ENCODE measurements at regions not wholly inside any gene's neighbourhood (a gene's known extent, or its start where the extent isn't known, plus 50 kb on each side); places are given as distances from the start of the nearest gene placed in this dataset.
"Not testable (repeated sequence)": the region's sequence is repeated elsewhere in the genome, so short reads cannot be mapped to it uniquely, and the experiment has no call there.

DNA sequence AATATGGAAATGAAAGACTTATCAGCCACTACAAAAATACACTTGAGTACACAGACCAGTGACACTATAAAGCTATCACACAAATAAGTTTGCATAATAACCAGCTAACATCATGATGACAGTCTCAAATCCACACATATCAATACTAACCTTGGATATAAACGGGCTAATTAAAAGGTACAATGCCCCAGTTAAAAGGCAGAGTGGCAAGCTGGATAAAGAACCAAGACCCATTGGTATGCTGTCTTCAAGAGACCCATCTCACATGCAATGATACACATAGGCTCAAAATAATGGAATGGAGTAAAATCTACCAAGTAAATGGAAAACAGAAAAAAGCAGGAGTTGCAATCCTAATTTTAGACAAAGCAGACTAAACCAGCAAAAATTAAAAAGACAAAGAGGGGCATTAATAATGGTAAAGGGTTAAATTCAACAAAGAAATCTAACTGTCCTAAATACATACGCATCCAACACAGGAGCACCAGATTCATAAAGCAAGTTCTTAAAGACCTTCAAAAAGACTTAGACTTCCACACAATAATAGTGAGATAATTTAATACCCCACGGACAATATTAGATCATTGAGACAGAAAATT is 163.3 kb downstream of the CD24 start:
- no peak for DNase-seq (ENCODE audit: low spot score)
- Histone ChIP-seq H3K9ac (ENCODE audit: low read depth, low read length, poor library complexity) (no peak overlapping the region), H2BK15ac (ENCODE audit: low read length) (no peak overlapping the region), H3K27me3 (ENCODE audit: control insufficient read depth in 3 of 3, insufficient read depth in 3 of 3, low read depth in 1 of 3, low read length in 3 of 3) (no peaks in the 10 kb centered on the region), H3K27ac (replicated peaks; ENCODE audit: low read length) (no peak overlapping the region), H3K23ac (ENCODE audit: low read depth, low read length, poor library complexity) (no peak overlapping the region), H4K8ac (ENCODE audit: low read depth, low read length) (no peak overlapping the region), H2BK12ac (ENCODE audit: low read length) (no peak overlapping the region), H3K4me2 (ENCODE audit: insufficient read depth, low read length, poor library complexity, severe bottlenecking) (no peak overlapping the region), H3K18ac (ENCODE audit: low read length) (no peak overlapping the region), H3K4me3 (ENCODE audit: low read length in 2 of 2) (no peak overlapping the region), H3K4me1 (ENCODE audit: control insufficient read depth in 2 of 2, insufficient read depth in 1 of 2, low read depth in 1 of 2, low read length in 2 of 2) (no peaks in the 10 kb centered on the region), H4K91ac (ENCODE audit: low read depth, low read length, poor library complexity) (no peak overlapping the region), H3K36me3 (replicated peaks in 1 of 2; ENCODE audit: control insufficient read depth in 2 of 2, insufficient read depth in 2 of 2, low read length in 2 of 2) (peaks cover 0 to 1% of the 10 kb centered on the region in 2 donors), H3K4ac (ENCODE audit: low read length) (no peak overlapping the region), H3K14ac (ENCODE audit: low read length) (no peak overlapping the region), H2AK5ac (ENCODE audit: low read depth, low read length) (no peak overlapping the region), H2BK5ac (ENCODE audit: low read length) (no peak overlapping the region), H2BK120ac (ENCODE audit: low read depth, low read length) (no peak overlapping the region), H2AFZ (ENCODE audit: low read length) (no peak overlapping the region), H3K9me3 (replicated peaks in 1 of 2; ENCODE audit: control insufficient read depth in 2 of 2, insufficient read depth in 1 of 2, low read depth in 1 of 2, low read length in 2 of 2) (peaks cover 4 to 6% of the 10 kb centered on the region in 2 donors), H3K79me1 (ENCODE audit: low read depth, low read length) (no peaks in the 10 kb centered on the region)
- WGBS, 2 donors (ENCODE audit: extremely low coverage in 2 of 2, insufficient read length in 2 of 2, insufficient replicate concordance in 1 of 2) = no CpG with 5 or more reads among the region's 3 CpGs

DNA sequence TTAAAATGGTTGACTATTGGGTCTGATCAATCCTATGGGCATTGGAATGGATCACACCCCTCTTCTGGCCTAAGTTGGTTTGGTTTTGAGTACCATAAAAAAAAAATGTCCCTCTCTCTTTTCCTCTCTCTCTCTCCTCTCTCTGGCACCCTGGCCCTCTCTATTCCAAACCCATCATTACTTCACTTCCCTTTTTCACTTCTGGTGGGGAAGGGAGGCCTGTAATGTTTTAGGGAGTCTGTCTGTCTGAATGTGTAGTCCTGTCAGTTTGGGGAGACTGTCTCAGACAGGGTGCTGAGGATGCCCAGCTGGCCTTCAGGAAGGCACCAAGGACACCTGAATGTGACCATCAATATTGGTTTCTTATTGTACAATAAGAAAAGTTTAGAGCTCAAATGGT is 165.8 kb downstream of the CD24 start:
- no peak overlapping the region for H3K23ac ChIP-seq (ENCODE audit: low read depth, low read length, poor library complexity)
- no peaks in the 10 kb centered on the region for H3K27me3 ChIP-seq (ENCODE audit: control insufficient read depth in 3 of 3, insufficient read depth in 3 of 3, low read depth in 1 of 3, low read length in 3 of 3)
- no peak overlapping the region for H2BK120ac ChIP-seq (ENCODE audit: low read depth, low read length)
- no peaks in the 10 kb centered on the region for H3K79me1 ChIP-seq (ENCODE audit: low read depth, low read length)
- no peak overlapping the region for H2AK5ac ChIP-seq (ENCODE audit: low read depth, low read length)
- no peak for DNase-seq (ENCODE audit: low spot score)
- no peak overlapping the region for H4K8ac ChIP-seq (ENCODE audit: low read depth, low read length)
- H3K36me3 ChIP-seq (replicated peaks in 1 of 2; ENCODE audit: control insufficient read depth in 2 of 2, insufficient read depth in 2 of 2, low read length in 2 of 2) = peaks cover 0 to 1% of the 10 kb centered on the region in 2 donors
- no peak overlapping the region for H3K14ac ChIP-seq (ENCODE audit: low read length)
- H4K91ac ChIP-seq (ENCODE audit: low read depth, low read length, poor library complexity) = no peak overlapping the region
- no peak overlapping the region for H3K4ac ChIP-seq (ENCODE audit: low read length)
- H2AFZ ChIP-seq (ENCODE audit: low read length) = no peak overlapping the region
- H3K9ac ChIP-seq (ENCODE audit: low read depth, low read length, poor library complexity) = no peak overlapping the region
- no peak overlapping the region for H3K4me3 ChIP-seq (ENCODE audit: low read length in 2 of 2)
- H3K9me3 ChIP-seq (replicated peaks in 1 of 2; ENCODE audit: control insufficient read depth in 2 of 2, insufficient read depth in 1 of 2, low read depth in 1 of 2, low read length in 2 of 2) = peaks cover 4 to 6% of the 10 kb centered on the region in 2 donors
- peaks cover 2 to 8% of the 10 kb centered on the region in 2 donors for H3K4me1 ChIP-seq (ENCODE audit: control insufficient read depth in 2 of 2, insufficient read depth in 1 of 2, low read depth in 1 of 2, low read length in 2 of 2)
- H2BK5ac ChIP-seq (ENCODE audit: low read length) = no peak overlapping the region
- H3K18ac ChIP-seq (ENCODE audit: low read length) = no peak overlapping the region
- H2BK15ac ChIP-seq (ENCODE audit: low read length) = no peak overlapping the region
- H2BK12ac ChIP-seq (ENCODE audit: low read length) = no peak overlapping the region
- H3K4me2 ChIP-seq (ENCODE audit: insufficient read depth, low read length, poor library complexity, severe bottlenecking) = no peak overlapping the region
- no peak overlapping the region for H3K27ac ChIP-seq (replicated peaks; ENCODE audit: low read length)

DNA sequence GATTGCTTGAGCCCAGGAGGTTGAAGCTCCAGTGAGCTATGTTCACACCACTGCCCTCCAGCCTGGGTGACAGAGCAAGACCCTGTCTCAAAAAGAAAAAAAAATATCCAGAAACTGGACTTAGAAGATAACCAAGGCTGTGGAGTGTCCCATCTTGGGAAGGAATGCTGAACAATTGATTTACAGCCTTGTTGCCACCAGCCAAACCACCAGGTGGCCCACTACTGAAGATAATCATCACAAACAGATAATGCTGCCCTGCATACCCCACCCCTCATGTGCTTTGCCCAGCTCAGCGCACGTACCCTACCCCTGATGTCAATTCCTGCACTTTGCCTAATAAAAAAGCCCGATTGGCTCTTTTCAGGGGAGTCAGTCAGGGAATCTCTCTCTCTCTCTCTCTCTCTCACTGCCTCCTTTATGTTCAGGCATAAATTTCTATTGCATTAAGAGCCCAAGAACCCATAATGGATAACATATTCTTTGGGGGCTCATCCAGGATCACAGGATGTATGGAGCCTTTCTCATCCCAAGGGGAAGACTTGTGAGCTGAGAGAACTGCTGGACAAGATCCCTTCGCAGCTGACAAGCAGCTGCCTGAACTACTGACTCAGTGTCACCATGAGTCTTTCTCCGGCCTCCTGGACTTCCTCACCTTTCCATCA is 166.4 kb downstream of the CD24 start:
- H4K91ac ChIP-seq (ENCODE audit: low read depth, low read length, poor library complexity) = no peak overlapping the region
- H3K4me3 ChIP-seq (ENCODE audit: low read length in 2 of 2) = no peak overlapping the region
- no peak overlapping the region for H3K9ac ChIP-seq (ENCODE audit: low read depth, low read length, poor library complexity)
- H3K36me3 ChIP-seq (replicated peaks in 1 of 2; ENCODE audit: control insufficient read depth in 2 of 2, insufficient read depth in 2 of 2, low read length in 2 of 2) = peaks cover 0 to 1% of the 10 kb centered on the region in 2 donors
- WGBS, 2 donors (ENCODE audit: extremely low coverage in 2 of 2, insufficient read length in 2 of 2, insufficient replicate concordance in 1 of 2) = no CpG with 5 or more reads among the region's 5 CpGs
- peaks cover 3 to 9% of the 10 kb centered on the region in 2 donors for H3K4me1 ChIP-seq (ENCODE audit: control insufficient read depth in 2 of 2, insufficient read depth in 1 of 2, low read depth in 1 of 2, low read length in 2 of 2)
- DNase-seq (ENCODE audit: low spot score) = no peak
- H3K14ac ChIP-seq (ENCODE audit: low read length) = no peak overlapping the region
- no peaks in the 10 kb centered on the region for H3K79me1 ChIP-seq (ENCODE audit: low read depth, low read length)
- no peak overlapping the region for H2AFZ ChIP-seq (ENCODE audit: low read length)
- no peak overlapping the region for H2BK15ac ChIP-seq (ENCODE audit: low read length)
- H2BK120ac ChIP-seq (ENCODE audit: low read depth, low read length) = no peak overlapping the region
- H3K27me3 ChIP-seq (ENCODE audit: control insufficient read depth in 3 of 3, insufficient read depth in 3 of 3, low read depth in 1 of 3, low read length in 3 of 3) = no peaks in the 10 kb centered on the region
- H3K27ac ChIP-seq (replicated peaks; ENCODE audit: low read length) = no peak overlapping the region
- peaks cover 4 to 6% of the 10 kb centered on the region in 2 donors for H3K9me3 ChIP-seq (replicated peaks in 1 of 2; ENCODE audit: control insufficient read depth in 2 of 2, insufficient read depth in 1 of 2, low read depth in 1 of 2, low read length in 2 of 2)
- H2AK5ac ChIP-seq (ENCODE audit: low read depth, low read length) = no peak overlapping the region
- no peak overlapping the region for H3K4me2 ChIP-seq (ENCODE audit: insufficient read depth, low read length, poor library complexity, severe bottlenecking)
- no peak overlapping the region for H2BK5ac ChIP-seq (ENCODE audit: low read length)
- no peak overlapping the region for H3K23ac ChIP-seq (ENCODE audit: low read depth, low read length, poor library complexity)
- H3K4ac ChIP-seq (ENCODE audit: low read length) = no peak overlapping the region
- no peak overlapping the region for H3K18ac ChIP-seq (ENCODE audit: low read length)
- no peak overlapping the region for H4K8ac ChIP-seq (ENCODE audit: low read depth, low read length)
- no peak overlapping the region for H2BK12ac ChIP-seq (ENCODE audit: low read length)

DNA sequence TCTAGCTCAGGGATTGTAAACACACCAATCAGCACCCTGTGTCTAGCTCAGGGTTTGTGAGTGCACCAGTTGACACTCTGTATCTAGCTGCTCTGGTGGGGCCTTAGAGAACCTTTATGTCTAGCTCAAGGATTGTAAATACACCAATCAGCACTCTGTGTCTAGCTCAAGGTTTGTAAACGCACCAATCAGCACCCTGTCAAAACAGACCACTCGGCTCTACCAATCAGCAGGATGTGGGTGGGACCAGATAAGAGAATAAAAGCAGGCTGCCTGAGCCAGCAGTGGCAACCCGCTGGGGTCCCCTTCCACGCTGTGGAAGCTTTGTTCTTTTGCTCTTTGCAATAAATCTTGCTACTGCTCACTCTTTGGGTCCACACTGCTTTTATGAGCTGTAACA is 168.3 kb downstream of the CD24 start:
- H3K27me3 ChIP-seq (ENCODE audit: control insufficient read depth in 3 of 3, insufficient read depth in 3 of 3, low read depth in 1 of 3, low read length in 3 of 3); H3K4me3 ChIP-seq (ENCODE audit: low read length in 2 of 2); H2BK120ac ChIP-seq (ENCODE audit: low read depth, low read length); H2BK12ac ChIP-seq (ENCODE audit: low read length); H3K9ac ChIP-seq (ENCODE audit: low read depth, low read length, poor library complexity); H2AFZ ChIP-seq (ENCODE audit: low read length); H3K14ac ChIP-seq (ENCODE audit: low read length); H3K4me2 ChIP-seq (ENCODE audit: insufficient read depth, low read length, poor library complexity, severe bottlenecking); H3K23ac ChIP-seq (ENCODE audit: low read depth, low read length, poor library complexity); H3K27ac ChIP-seq (replicated peaks; ENCODE audit: low read length); DNase-seq (ENCODE audit: low spot score); H2BK15ac ChIP-seq (ENCODE audit: low read length); H3K79me1 ChIP-seq (ENCODE audit: low read depth, low read length); H4K91ac ChIP-seq (ENCODE audit: low read depth, low read length, poor library complexity); H2BK5ac ChIP-seq (ENCODE audit: low read length); H3K36me3 ChIP-seq (replicated peaks in 1 of 2; ENCODE audit: control insufficient read depth in 2 of 2, insufficient read depth in 2 of 2, low read length in 2 of 2); H4K8ac ChIP-seq (ENCODE audit: low read depth, low read length); H2AK5ac ChIP-seq (ENCODE audit: low read depth, low read length); H3K18ac ChIP-seq (ENCODE audit: low read length); H3K4ac ChIP-seq (ENCODE audit: low read length); H3K9me3 ChIP-seq (replicated peaks in 1 of 2; ENCODE audit: control insufficient read depth in 2 of 2, insufficient read depth in 1 of 2, low read depth in 1 of 2, low read length in 2 of 2): not testable (repeated sequence)
- H3K4me1 ChIP-seq (ENCODE audit: control insufficient read depth in 2 of 2, insufficient read depth in 1 of 2, low read depth in 1 of 2, low read length in 2 of 2) = peaks cover 6 to 14% of the 10 kb centered on the region in 2 donors
- no CpG with 5 or more reads among the region's 4 CpGs for WGBS, 2 donors (ENCODE audit: extremely low coverage in 2 of 2, insufficient read length in 2 of 2, insufficient replicate concordance in 1 of 2)

Data from neuronal stem cell (in vitro differentiated cells).